ENCODE measurements at regions not wholly inside any gene's neighbourhood (a gene's known extent, or its start where the extent isn't known, plus 50 kb on each side); places are given as distances from the start of the nearest gene placed in this dataset.

DNA sequence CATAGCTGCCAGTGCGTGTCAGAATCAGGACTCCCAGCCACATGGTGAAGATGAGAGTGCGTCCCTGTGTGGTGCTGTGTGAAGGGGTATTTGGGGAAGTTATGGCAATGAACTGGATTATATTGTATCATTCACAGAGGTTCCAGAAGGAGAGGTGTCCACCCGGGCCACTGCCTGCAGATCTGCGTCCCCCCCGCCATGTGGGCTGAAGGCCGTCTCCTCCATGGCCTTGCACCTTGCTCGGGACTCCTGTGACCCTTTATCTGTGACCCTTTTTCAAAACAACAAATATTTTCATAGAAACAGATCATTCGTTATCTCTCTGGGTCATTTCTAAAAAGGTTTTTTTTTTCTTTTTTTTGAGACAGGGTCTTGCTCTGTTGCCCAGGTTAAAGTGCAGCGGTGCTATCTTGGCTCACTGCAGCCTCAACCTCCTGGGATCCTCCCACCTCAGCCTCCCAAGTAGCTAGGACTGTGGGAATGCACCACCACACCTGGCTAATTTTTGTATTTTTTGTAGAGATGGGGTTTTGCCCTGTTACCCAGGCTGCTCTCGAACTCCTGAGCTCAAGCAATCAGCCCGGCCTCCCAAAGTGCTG is 120.2 kb upstream of the ERRFI1 start:
- TF ChIP-seq, protein P1, sequence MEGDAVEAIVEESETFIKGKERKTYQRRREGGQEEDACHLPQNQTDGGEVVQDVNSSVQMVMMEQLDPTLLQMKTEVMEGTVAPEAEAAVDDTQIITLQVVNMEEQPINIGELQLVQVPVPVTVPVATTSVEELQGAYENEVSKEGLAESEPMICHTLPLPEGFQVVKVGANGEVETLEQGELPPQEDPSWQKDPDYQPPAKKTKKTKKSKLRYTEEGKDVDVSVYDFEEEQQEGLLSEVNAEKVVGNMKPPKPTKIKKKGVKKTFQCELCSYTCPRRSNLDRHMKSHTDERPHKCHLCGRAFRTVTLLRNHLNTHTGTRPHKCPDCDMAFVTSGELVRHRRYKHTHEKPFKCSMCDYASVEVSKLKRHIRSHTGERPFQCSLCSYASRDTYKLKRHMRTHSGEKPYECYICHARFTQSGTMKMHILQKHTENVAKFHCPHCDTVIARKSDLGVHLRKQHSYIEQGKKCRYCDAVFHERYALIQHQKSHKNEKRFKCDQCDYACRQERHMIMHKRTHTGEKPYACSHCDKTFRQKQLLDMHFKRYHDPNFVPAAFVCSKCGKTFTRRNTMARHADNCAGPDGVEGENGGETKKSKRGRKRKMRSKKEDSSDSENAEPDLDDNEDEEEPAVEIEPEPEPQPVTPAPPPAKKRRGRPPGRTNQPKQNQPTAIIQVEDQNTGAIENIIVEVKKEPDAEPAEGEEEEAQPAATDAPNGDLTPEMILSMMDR (IDR thresholded peaks at IDR 0.05; ENCODE audit: unreplicated experiment), result no peak
- Mint-ChIP-seq H3K36me3 (ENCODE audit: insufficient read depth, unreplicated experiment) (no peaks in the 10 kb centered on the region), H3K9me3 (ENCODE audit: low read depth, unreplicated experiment) (no peaks in the 10 kb centered on the region), H3K4me3 (ENCODE audit: low read depth, unreplicated experiment) (no peak overlapping the region), H3K27me3 (ENCODE audit: unreplicated experiment) (no peaks in the 10 kb centered on the region), H3K27ac (ENCODE audit: unreplicated experiment) (no peak overlapping the region), H3K4me1 (ENCODE audit: low read depth, unreplicated experiment) (peaks cover 21% of the 10 kb centered on the region)
- intact Hi-C loops (cut with micrococcal nuclease; ENCODE audit: unreplicated experiment), result no loop called here
- no peak for DNase-seq
- BruUV-seq (replicated peaks), result no TSS peak
- CTCF ChIA-PET, result no interaction called here

DNA sequence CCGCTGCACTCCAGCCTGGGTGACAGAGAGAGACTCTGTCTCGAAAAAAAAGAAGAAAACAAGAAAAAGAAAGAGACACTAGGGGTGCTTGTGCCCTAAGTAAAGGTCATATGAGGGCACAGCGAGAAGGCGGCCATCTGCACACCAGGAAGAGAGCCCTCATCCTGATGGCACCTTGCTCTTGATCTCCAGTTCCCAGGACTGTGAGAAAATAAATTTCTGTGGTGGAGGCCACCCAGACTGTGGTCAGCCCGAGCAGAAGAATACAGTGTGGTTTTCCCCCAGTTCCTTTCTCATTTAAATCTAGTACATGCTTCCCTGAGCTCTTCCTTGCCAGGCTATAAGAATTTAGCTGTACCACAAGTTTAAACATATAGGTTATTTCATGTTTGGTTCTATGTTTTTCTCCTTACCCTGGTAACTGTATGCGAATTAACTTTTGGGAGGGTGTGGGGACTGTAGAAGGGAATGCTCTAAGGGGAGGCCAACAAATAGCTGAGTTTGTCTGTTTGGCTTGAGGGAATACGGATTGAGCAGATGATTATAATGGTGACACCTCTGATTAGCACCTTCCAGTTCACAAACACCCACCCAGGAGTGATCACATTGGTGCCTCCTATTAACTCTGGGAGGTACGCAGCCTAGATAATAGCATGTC is 119.6 kb upstream of the ERRFI1 start:
- TF ChIP-seq, protein P1 (IDR thresholded peaks at IDR 0.05; ENCODE audit: unreplicated experiment), result no peak
- H3K4me1 Mint-ChIP-seq (ENCODE audit: low read depth, unreplicated experiment), result peaks cover 23% of the 10 kb centered on the region
- no TSS peak for BruUV-seq (replicated peaks)
- H3K4me3 Mint-ChIP-seq (ENCODE audit: low read depth, unreplicated experiment), result no peak overlapping the region
- CTCF ChIA-PET, result no interaction called here
- no peak for DNase-seq
- H3K27ac Mint-ChIP-seq (ENCODE audit: unreplicated experiment), result no peak overlapping the region
- H3K9me3 Mint-ChIP-seq (ENCODE audit: low read depth, unreplicated experiment), result no peaks in the 10 kb centered on the region
- intact Hi-C loops (cut with micrococcal nuclease; ENCODE audit: unreplicated experiment), result no loop called here
- H3K27me3 Mint-ChIP-seq (ENCODE audit: unreplicated experiment), result no peaks in the 10 kb centered on the region
- no peaks in the 10 kb centered on the region for H3K36me3 Mint-ChIP-seq (ENCODE audit: insufficient read depth, unreplicated experiment)

GRCh38 chr1:8144323-8144722 is 118.2 kb upstream of the ERRFI1 start:
- Mint-ChIP-seq H3K27ac (ENCODE audit: unreplicated experiment) (no peak overlapping the region), H3K4me3 (ENCODE audit: low read depth, unreplicated experiment) (no peak overlapping the region), H3K27me3 (ENCODE audit: unreplicated experiment) (no peaks in the 10 kb centered on the region), H3K36me3 (ENCODE audit: insufficient read depth, unreplicated experiment) (no peaks in the 10 kb centered on the region), H3K4me1 (ENCODE audit: low read depth, unreplicated experiment) (peaks cover 23% of the 10 kb centered on the region), H3K9me3 (ENCODE audit: low read depth, unreplicated experiment) (no peaks in the 10 kb centered on the region)
- CTCF ChIA-PET, result no interaction called here
- BruUV-seq (replicated peaks), result no TSS peak
- intact Hi-C loops (cut with micrococcal nuclease; ENCODE audit: unreplicated experiment), result no loop called here
- TF ChIP-seq, protein P1 (IDR thresholded peaks at IDR 0.05; ENCODE audit: unreplicated experiment), result no peak
- no peak for DNase-seq

DNA sequence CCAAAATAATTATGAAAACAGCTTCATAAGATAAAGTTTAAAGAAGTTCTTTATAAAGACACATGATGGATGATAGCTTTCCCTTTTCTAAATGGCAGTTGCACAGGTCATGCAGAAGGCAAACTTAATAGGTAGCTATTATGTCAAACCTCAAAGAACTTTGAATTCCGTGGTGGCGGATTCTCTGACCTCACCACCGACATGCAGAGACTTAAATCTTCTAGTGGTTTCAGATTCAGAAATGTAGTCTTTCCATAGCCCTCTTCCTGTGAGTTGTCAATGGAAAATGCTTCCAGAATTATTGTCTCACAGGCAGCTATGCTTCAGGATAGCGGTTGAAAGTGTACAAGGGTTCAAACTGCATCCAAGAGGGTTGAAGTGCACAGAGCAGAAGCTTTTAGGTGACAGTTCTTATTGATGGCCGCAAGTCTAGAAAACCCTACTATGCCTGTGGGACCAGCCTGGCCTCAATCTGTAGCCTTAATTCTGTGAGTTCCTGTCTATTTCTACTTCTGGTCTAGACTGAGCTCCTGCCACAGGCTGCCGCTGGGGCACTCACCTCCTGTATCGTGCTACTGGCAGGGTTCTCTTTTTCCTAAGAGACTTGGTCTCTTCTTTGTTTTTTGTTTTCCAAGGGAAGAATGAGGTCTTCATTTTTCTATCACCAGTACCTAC is 117.0 kb upstream of the ERRFI1 start:
- no peak overlapping the region for H3K4me3 Mint-ChIP-seq (ENCODE audit: low read depth, unreplicated experiment)
- intact Hi-C loops (cut with micrococcal nuclease; ENCODE audit: unreplicated experiment), result no loop called here
- no peaks in the 10 kb centered on the region for H3K9me3 Mint-ChIP-seq (ENCODE audit: low read depth, unreplicated experiment)
- no peak overlapping the region for H3K27ac Mint-ChIP-seq (ENCODE audit: unreplicated experiment)
- H3K27me3 Mint-ChIP-seq (ENCODE audit: unreplicated experiment), result no peaks in the 10 kb centered on the region
- no peak for DNase-seq
- no peaks in the 10 kb centered on the region for H3K36me3 Mint-ChIP-seq (ENCODE audit: insufficient read depth, unreplicated experiment)
- TF ChIP-seq, protein P1 (IDR thresholded peaks at IDR 0.05; ENCODE audit: unreplicated experiment), result no peak
- CTCF ChIA-PET, result interaction anchor here (1.6 kb wide), 1 partner anchor 12 kb away, joined by 4 read pairs; no protein-coding TSS in a partner anchor
- H3K4me1 Mint-ChIP-seq (ENCODE audit: low read depth, unreplicated experiment), result peaks cover 26% of the 10 kb centered on the region
- BruUV-seq (replicated peaks), result no TSS peak

Measured in Calu3 (cell line).